NCI-H226 (cell line): ENCODE measurements at regions not wholly inside any gene's neighbourhood (a gene's known extent, or its start where the extent isn't known, plus 50 kb on each side); places are given as distances from the start of the nearest gene placed in this dataset.
A peak's percentile ranks its signal among the peaks of the same experiment; 100 is the strongest.
"Not testable (repeated sequence)": the region's sequence is repeated elsewhere in the genome, so short reads cannot be mapped to it uniquely, and the experiment has no call there.

Experiments used
- DNase-seq: peaks from one replicate; pipeline ENCODE4 v3.0.0-alpha.2; 2015

DNA sequence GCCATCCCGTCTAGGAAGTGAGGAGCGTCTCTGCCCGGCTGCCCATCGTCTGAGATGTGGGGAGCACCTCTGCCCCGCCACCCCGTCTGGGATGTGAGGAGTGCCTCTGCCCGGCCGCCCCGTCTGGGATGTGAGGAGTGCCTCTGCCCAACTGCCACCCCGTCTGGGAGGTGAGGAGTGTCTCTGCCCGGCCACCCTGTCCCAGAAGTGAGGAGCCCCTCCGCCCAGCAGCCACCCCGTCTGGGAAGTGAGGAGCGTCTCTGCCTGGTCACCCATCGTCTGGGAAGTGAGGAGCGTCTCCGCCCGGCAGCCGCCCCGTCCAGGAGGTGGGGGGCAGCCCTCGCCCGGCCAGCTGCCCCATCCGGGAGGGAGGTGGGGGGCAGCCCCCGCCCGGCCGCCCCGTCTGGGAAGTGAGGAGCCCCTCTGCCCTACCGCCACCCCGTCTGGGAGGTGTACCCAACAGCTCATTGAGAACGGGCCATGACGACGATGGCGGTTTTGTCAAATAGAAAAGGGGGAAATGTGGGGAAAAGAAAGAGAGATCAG, 474.9 kb downstream of the IRS2 start:
- DNase-seq: not testable (repeated sequence)

DNA sequence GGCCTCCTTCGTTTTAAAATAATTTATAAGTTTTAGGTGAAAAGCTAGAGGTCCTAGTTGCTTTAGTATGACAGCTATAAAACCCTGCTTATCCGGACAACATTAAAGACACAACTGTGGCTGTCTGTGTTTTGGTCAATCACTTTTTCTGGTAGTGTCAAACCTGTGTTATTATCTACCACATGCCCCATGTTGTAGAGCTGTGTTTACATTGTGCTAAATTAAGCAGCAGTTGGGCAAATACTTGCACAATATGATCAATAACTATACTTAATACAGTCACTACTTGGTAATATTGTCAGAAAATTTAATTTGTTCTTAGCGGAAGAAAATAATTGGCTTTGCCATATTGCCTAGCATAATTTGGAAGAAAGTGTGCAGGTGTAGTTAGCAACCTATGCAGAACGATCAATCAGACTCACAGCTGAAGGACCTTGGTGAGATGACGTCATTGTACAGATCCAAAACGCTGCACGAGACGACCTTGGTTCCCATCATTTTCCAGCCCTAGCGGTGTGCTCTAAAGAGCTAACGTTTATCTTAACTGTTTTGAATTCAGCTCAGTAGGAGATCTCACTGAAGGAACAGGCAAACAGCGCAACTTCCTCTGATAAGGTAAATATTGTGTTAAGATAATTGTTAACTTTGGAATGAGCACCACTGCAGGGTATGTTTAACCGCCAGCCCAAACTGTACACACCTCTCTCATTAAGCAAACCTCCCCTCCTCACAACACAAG, 476.6 kb downstream of the IRS2 start:
- no peak for DNase-seq

DNA sequence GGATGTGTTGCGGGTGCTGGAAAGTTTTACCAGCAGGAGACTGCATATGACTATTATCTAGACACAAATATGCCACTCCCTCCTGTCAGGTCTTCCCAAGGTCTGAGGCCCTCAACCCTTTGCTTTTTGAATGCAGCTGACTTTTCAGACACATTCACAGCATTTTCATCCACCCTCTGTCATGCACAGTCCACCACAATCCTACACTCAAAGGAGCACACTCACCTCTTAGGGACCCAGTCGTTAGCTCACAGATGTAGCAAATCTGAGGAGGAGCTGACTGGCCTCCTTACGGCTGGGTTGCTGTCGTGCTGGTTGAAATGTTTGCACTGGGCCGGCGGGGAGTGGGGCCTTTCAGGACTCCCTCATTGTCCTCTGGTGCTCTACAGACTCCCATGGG, 479.4 kb downstream of the IRS2 start:
- no peak for DNase-seq

DNA sequence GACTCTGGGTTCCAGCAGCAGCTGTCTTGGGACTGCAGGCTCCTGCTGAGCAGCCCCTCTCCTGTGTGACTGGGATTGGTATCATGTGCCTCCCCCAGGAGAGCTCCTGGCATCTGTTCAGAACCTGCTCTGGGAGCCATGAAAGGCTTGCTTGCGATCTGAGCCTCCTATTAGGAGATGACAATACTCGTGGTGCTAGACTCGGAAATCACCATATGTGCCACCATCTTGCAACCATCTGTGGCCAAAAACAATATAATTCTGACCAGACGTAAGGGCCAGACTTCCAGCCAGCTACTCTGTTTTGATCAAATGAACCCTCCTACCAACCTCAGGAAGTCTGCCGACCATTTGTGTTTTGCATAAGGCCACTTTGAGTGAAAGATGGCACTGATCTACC, 484.7 kb downstream of the IRS2 start:
- DNase-seq: no peak

DNA sequence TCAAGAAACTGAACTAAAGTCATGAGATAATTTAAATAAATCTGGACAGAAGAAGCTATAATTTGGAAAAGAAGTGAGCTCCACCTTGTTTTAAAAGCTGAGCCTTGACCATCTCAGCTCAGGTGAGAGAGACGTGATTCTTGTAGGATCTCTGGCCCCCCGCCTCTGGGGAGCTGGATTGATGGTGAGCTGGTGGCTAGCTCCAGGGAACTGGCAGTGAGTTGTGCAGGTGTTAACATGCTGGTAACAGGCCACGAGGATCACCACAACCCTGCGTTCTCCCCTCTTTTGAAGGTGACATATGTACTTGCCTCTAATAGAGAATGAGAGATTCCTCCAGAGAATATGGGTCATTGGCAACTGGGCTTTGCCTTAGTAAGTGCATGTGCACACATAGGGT, 485.1 kb downstream of the IRS2 start:
- DNase-seq: no peak

DNA sequence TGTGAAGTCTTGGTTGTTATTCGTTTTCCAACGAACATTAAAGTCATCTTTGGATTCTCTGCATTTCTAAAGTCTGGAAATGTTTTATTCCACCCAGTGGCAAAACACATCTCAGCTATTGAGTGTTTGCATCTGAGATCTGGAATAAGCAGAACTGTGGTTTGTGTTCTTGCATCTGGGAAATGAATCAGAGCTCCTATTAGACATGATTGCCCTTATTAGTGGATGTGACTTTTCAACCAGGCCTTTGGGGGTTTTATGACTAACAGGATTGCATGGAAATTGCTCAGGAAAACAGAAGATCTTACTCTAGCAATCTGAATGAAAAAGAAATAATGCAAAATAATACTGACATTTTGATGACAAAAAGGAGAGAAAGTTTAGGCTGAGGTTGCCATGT, 488.8 kb downstream of the IRS2 start:
- DNase-seq: no peak

DNA sequence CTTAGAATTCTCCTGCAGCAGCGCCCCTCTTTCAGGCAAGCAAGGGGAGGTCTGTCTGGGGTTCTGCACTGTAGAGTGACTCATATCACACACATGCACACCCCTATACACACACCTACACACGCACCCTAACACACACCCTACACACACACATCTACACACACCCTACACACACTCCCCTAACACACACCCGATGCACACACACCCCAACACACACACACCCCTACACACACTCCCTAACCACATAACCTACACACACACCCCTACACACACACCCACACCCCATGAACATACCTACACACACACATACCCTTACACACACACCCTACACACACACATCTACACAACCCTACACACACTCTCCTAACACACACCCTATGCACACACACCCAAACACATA, 493.2 kb downstream of the IRS2 start:
- DNase-seq: no peak

DNA sequence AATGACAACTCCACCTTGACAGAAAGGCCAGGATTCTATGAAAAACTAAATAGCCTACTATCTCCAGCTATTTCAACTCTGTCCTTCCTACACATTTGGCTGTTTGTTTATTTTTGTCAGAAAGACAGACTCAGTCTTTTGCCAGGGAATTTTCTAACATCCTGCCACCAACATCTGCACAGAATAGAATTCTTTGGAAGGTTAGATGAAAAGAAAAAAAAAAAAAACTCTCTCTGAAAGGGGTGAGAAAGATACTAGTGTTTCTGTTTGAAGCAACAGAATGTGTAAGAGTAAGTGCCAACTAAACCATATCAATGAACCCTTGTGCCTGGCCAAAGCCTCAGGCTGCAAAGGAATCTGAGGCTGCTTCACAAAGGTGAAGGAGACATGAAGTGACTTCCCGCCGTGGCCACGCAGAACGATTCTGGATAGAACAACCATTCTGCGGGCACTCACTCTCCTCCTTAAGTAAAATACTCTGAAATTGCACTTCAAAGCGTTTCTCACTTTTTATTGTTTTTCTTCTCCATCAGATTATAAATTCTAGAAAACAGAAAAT, 498.2 kb downstream of the IRS2 start:
- DNase-seq: no peak

DNA sequence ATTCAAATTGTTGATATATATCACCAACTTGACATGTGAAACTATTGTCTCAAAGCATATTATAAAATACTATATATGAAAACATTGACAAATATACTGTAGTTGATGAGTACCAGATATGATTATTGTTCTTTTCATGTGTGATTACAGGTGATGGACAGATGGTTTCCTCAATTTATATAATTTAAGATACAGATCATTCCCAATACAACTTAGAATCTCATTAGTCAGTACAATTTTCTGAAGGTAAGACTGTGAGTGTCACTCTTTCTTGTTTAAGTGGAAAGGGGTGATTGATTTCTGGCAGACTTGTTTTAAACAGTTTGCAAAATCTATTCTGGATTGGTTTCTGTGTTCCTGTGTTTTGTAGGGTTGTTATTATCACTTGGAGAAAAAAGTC, 498.8 kb downstream of the IRS2 start:
- DNase-seq: no peak

DNA sequence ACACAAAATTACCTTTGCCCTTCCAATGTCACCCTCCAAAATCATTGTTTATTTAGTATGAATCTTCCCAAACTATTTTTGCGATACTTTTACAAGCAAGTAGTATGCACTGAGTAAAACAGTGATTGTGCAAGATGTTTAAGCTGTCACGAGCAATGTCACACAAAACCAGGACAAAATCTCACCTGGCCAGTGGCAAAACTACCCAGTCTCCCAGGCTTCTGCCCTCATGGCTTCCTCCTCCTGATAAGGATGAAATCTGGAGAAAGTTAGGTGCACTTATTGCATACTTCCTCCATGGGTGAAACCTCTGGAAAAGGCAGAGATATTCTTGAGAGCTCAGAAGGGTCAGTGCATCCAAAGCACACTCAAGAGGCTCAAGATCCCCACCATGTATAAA, 500.8 kb downstream of the IRS2 start:
- no peak for DNase-seq

DNA sequence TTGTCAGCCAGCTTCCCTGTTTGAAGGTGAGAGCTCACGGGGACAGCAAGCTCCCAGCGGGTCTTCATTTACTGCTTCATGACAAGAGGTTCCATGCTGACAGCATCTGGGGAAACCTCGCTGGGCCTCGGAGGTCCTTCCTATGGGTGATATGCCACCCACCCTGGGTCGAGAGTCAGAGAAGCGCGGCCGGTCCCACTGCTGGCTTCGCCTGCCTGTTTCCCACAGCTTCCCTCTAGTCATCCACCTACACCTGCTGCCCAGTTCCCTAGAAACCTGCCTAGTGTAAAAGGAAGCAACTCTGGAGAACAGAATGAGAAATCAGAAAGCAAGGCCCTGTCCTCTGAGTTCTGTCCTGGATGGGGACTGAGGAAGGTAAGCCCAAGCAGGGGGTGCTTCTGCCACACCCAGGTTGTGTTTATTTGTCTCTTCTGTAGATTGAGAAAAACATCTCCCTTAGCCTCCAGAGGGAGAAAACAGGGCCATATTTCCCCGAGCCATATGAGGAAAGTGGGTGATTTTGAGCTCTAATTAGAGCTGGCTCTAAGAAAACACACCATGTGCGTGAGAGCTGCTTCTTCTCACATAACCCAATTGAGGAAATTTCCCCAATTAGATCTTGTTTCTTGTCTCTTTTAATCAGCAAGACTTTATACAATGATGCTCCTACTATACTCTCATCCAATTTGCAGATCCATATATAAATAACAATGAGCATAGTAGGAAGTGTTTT, 504.3 kb downstream of the IRS2 start:
- no peak for DNase-seq

DNA sequence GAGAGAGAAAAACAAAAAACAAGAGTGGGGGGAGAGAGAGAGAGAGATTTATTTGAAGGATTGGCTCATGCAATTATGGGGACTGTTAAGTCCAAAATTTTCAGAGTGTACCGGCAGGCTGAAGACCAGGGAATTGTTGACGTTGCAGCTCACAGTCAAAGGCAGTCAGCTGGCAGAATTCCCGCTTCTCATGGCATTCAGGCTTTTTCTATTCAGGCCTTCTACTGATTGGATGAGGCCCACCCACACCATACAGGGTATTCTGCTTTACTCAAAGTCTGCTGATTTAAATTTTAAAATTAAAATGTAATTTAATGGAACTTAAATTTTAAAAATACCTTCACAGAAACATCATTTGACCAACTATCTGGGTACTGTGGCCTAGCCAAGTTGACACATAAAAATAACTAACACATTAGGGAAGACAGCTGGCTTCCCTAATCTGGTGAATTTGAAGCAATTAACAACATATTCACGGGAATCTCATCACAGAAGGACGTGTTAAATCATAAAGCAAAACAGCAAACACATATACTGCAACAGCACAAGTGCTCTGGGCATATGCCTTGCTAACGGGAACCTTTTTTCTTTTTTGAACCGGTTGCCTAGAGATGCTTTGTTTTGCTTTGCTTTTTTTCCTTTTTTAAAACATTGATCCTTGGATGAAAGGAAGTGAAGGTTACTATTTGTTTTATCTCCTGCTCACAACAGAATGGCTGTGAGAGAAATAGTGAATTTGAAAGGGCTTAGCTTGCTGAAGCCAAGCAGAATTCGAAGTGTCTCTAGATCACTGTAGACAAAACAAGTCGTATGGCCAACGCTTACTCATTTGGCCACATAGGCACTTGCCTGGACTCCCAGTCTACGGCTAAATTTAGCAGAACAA, 505.1 kb downstream of the IRS2 start:
- no peak for DNase-seq

DNA sequence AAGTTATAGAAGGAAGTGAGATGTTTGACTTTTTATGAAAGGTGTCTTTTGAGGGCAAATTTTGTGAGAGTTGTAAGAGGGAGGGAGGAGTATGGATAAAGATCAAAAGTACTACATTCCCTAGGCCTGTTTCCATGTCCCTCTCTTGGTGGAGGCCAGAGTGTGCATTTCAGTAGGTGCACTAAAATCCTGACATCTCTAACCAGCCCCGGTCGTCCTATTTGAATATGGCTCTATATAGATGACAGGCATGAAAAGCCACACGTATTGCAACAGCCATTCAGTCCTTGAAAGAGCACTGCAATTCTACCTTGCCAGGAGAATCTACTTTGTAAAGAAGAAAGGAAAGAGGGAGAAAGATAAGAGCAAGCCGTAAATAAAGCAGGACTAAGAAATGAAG, 510.1 kb downstream of the IRS2 start:
- no peak for DNase-seq

DNA sequence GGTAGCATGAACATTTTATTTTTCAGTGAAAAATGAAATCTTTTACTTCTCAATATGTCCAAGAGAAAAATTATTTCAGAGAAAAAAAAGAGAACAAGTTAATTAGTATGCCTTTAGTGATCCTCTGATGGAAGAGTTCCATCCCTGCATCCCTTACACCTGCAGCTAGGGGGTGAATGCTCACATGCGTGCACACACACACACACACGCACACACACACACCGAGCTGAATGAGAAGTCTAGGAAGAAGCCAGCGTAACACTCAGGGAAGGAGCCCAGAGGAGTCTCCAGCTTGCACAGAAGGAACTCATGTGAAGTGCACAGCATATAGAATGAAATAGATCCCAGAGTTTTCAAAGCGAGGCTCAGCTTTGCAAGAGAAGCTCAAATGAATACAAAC, 510.5 kb downstream of the IRS2 start:
- DNase-seq: peak; percentile 68

DNA sequence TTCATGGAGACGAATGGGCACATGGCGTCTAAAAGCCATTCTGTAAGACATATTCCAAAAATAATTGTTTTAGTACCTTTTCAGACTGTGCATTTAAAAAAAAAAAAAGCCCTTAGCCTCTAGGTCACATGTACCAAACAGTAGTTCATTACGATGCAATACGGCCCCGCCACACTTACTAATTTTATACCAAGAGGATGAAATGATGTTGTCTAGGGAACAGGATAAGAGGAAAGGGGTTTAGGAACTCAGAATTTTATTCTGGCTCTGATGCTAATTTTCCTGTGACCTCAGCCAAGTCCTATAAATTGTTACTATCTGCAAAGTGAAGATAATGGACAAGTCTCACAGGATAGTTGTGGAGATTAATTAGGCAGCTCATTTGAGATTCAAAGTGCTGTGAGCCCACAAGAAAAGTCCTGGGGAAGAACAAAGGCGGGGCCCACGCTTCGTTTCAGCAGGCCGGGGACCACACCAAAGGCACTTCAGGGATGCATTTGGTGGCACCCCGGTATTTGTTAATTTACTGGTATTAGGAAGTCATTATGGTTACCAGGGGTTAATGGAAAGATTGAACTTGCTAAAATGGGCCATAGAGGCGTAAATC, 511.1 kb downstream of the IRS2 start:
- DNase-seq: peak; percentile 52

DNA sequence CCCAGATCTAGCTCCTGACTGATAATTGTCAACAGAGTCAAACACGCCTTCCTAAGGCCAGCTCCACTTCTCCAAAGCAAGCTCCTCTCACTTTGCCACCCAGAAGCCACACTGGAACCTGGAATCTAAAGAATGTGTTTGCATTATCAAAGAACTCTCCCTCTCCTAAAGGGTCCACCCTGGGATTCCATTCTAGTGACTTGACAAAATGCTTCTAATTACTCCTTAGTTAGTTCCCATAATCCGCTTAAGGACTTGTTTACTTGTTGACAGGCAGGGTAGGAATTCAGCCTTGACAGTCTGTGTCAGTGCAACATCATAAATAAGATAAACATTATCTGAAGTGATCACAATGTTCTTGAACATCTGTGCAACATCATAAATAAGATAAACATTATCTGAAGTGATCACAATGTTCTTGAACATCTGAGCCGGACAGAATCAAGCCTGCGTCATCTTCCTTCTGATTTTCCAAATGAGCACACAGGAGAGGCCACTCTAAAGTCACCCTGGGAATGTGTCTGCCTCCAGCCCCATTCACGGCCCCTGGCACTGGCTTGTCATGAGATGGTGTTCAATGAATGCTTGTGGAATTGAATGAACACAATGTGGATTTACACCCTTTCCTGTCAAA, 512.1 kb downstream of the IRS2 start:
- peak; percentile 67 for DNase-seq

DNA sequence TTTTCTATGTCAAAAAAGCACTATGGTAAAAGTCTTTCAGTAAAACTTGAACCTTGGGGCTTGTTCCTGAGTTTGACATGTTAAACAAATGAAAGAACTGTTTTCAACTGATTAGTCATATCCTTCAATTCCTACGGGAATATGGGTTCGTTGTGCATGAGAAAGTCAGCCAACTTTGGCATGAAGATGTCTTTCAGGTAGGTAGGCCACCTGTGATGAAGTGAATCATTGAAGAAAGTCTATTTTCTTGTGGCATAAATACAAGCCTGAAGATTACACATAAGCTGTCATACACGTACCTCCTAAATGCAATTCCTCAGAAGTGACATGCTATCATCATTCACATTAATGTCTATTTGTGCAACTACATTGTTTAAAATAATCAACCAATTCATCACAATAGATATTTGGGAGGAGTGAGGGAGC, 513.0 kb downstream of the IRS2 start:
- DNase-seq: peak; percentile 36

DNA sequence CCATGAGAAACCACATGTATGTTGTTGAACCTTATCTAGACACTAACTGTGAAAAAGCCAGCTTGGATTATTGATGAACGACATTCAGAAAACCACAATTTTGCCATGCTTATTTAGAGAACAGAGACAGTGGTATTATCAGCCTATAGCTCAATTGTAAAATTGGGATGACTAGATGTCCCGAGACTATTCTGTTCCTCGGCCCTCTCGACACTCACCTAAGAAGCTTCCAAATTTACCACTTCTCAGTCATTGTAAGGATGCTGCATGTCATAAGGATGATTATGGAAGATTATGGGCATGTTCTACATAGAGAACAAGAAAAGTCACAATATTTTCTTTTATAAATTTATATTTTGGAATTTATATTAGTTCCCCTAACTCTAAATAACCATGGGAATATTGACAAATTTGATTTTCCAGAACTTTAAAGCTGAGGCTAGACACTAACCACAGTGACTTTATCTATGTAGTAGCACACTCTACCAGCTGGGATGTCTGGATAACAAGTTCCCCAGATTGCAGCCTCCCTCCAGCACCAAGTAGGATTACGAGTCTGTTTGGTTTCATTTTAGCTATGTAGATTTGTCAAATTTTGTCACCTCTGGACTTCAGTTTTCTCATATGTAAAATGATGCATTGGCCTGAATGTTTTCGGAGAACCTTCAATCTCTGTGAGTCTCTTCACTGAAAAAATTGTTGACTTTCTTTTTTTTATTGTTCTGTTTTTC, 513.6 kb downstream of the IRS2 start:
- DNase-seq: peak; percentile 16

DNA sequence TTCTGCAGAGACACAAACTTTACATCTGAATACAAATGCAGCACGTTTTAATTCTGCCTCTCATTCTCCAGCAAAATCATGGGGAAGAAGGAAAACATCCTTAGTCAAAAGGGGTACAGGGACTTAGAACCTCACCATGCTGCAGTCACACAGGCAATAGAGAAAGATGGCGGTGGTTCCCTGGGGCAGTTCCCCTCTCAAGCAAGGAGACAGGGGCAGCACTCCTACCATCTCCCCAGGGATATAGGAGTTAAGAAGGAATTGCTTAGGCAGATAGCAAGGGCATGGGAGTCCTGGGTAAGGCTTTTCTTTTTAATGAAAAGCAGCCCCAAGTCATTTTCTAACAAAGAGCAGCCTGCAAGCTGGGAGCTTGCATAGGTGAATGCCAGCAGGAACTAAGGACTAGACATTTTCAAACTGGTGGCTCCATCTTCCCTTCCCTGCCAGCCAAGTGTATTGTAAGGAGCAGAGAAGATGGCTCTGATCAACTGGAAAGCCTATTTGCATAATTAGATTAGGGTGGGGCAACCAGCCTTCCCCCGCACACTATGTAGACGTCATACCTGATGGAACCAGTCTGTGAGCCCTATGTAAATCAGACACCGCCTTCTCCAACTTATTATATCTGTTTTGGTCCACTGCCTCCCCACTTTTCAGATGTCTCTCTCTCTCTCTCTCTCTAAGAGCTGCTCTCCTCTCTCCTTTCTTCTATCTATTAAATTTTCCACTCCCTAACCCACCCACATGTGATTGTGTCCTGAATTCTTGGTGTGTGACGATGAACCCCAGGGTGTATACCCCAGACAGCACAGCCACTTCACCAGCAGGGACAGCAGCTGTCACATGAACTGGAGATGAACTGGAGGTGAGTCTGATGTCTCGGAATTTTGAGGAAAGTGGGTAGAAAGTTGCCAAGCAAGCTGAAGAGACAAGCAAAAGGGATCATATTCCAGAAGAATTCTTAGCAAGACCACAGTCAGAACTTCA, 514.5 kb downstream of the IRS2 start:
- DNase-seq: peak; percentile 78

DNA sequence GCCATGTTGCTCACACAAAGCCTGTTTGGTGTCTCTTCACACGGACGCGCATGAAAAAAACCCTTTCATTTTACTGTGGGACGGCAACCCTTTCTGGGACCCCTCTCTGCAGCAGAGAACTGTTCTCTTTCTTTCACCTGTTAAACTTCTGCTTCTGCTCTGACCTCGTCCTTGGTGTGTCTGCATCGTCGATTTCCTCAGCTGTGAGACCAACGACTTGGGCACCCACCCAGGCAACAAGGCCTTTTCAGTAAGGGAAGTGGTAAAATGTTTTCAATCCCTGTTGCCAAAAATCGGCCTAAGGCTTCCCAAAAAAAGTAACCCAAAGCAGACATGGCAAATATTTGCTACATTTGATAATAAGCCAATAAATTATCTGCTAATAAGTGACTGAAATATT, 515.3 kb downstream of the IRS2 start:
- no peak for DNase-seq
